ENCODE measurements at regions not wholly inside any gene's neighbourhood (a gene's known extent, or its start where the extent isn't known, plus 50 kb on each side); places are given as distances from the start of the nearest gene placed in this dataset.

DNA sequence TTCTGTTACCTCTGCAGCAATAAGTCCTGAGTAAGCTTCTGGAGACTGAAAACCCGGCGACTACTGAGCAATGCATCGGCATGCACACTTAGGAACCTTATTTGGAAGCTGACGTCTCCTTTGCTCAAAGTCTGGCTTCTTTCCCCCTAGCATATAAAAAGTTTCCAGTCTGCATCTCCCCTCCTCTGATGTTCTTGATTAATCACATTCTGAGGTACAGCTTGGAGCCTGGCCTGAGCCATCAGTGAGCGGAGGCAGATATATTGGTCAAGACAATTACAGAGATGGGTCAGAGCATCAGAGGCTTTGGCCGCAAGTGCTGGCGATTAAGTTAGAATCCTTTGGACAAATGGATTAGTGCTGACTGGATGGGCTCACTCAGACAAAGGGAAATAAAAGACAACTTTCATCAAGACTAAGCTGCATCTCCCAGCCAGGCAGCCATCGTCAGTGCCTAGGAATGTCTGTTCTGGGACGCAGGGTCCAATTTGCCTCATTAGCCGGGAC is 140.7 kb downstream of the MTX3 start:
- TF ChIP-seq, protein P1, sequence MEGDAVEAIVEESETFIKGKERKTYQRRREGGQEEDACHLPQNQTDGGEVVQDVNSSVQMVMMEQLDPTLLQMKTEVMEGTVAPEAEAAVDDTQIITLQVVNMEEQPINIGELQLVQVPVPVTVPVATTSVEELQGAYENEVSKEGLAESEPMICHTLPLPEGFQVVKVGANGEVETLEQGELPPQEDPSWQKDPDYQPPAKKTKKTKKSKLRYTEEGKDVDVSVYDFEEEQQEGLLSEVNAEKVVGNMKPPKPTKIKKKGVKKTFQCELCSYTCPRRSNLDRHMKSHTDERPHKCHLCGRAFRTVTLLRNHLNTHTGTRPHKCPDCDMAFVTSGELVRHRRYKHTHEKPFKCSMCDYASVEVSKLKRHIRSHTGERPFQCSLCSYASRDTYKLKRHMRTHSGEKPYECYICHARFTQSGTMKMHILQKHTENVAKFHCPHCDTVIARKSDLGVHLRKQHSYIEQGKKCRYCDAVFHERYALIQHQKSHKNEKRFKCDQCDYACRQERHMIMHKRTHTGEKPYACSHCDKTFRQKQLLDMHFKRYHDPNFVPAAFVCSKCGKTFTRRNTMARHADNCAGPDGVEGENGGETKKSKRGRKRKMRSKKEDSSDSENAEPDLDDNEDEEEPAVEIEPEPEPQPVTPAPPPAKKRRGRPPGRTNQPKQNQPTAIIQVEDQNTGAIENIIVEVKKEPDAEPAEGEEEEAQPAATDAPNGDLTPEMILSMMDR (IDR thresholded peaks at IDR 0.05): no peak
- no peak for TF ChIP-seq ZFX (IDR thresholded peaks at IDR 0.05; ENCODE audit: borderline replicate concordance)

Measured in 22Rv1 (cell line).